CD4-positive, alpha-beta T cell treated with Interleukin-15 for 1 hour (primary cell): ENCODE measurements at regions not wholly inside any gene's neighbourhood (a gene's known extent, or its start where the extent isn't known, plus 50 kb on each side); places are given as distances from the start of the nearest gene placed in this dataset.
A peak's percentile ranks its signal among the peaks of the same experiment; 100 is the strongest.
"Not testable (repeated sequence)": the region's sequence is repeated elsewhere in the genome, so short reads cannot be mapped to it uniquely, and the experiment has no call there.

Source experiments
- DNase-seq: peaks from one replicate; pipeline ENCODE4 v3.0.0-alpha.2; 2020

DNA sequence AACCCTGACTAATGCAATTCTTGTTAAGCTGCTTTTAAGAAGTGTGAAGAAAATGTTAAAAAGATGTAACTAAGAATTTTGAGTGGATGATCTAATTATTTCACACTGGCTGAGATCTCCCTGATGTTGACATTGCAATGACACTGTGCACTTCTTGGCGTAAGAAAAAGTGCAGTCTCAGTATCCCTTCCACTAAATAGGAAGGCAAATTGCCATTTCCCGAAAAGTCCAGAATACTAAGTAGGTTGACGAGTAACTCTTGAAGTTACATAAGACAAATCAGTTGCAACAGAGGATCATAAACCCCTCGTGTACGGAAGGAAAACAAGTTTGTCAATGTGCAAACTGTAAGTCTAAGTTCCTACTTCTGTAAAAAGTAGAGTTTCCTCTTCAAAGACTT, 189.9 kb downstream of the LMLN start:
- DNase-seq: not testable (repeated sequence)

DNA sequence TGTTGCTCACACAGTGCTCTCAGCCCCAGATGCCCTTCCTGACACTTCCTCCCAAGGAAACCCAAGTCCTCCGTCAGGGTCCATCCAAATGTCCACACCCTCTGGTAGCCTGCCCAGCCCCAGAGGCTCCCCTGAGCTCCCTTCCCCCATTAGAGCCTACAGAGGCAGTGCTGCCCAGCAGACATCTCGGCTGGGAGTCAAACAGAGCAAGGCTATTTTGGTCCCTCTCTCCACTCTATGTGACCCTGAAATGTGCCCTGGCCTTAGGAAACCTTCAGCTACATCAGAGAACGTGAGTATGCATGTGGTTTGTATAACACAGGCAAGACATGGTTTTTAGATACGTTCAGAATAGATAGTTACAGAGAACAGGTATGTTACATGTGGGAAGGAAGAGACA, 191.8 kb downstream of the LMLN start:
- DNase-seq: not testable (repeated sequence)

DNA sequence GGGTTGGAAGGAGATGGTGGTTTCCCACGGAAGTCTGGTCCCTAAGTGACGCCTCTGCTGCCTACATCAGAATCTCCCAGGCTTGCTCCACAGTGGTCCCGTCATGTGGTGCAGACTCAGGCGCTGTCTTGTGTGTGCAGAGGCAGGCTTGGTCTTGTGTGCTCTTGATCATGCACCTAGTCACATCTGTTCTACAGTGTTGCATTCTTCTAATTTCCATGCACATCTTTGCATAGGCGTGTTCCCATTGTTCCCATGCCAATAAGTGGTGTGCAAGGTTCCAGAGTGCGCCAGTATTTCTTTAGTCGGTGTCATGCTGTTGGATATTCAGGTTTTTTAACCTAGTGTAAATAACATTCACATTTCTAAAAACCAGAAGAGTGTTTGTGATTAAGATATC, 195.8 kb downstream of the LMLN start:
- DNase-seq: not testable (repeated sequence)

DNA sequence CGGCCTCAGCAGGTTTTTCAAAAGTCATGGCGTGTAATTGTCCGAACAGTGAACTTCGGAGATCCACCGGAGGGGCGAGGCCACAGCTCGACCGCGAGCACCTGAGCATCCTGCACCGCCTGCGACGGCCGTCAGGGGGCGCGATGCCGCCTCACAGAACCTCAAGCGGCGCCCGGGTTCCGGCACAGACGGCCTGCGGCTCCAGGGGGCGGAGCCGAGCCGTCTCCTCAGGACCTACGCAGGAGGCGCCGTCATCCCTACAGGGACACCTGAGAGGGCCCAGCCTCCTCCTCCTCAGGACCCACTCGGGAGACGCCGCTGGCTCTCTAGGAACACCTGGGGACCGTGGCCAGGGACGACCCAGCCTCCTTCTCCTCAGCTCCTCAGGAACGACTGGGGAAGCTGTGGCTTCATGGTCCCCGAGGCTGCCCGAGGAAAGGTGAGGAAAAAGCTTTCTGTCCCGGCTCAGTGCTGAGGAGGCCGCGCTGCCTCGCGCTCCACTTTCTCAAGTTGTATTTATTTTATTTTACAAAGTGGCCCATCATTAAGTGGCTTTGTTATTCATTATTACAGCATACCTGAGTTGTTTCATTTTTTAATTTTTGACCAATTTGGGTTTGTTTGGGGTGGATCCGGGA, 197.3 kb downstream of the LMLN start:
- not testable (repeated sequence) for DNase-seq

DNA sequence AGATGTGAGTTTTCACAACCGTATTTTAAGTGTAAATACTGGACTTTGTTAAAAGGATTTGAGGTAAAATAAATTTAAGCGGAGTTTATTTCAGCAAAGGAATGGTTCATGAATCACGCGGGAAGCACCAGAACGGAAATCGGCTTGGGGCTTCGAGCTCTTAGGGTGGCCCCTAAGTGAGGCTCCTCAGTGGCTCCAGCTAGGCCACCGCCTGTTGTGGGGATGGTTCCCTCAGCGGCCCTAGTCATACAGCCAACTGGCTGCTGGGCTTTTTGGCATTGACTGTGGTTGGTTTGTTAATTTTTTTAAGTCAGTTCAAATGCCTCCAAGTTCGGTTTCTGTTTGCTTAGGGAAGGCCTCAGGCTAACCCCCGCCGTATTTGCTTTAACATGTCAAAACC, 198.0 kb downstream of the LMLN start:
- DNase-seq: not testable (repeated sequence)

DNA sequence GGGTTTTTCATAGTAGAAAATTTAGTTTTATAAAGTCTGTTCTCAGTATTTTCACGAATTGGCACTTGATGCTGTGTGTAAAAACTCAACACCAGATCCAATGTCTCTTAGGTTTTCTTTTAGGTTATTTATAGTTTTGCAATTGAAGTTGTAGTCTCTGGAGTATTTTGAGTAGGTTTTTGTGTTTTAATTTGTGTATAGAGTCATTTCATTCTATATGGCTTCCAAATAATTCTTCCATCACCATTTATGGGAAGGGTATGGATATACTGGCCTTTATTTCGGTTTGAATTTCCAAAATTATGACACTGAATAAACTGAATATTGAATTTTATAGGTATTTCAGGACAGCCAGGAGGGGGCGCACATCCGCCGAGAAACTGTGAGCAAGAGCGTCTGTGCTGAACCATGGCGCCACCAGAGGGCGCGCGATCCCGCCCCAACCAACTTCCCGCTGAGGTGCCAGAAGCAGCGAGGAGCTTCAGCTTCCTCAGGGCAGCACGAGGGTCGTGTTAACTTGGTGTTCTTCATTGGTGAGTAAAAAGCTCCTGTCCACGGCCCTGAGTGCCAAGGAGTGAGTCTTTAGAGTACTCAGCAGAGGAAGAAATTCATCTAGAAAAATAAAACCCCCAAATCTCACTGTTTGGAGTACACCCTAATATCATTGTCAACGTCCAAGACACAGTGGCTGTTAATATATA, 207.5 kb downstream of the LMLN start:
- peak; percentile 35 for DNase-seq

DNA sequence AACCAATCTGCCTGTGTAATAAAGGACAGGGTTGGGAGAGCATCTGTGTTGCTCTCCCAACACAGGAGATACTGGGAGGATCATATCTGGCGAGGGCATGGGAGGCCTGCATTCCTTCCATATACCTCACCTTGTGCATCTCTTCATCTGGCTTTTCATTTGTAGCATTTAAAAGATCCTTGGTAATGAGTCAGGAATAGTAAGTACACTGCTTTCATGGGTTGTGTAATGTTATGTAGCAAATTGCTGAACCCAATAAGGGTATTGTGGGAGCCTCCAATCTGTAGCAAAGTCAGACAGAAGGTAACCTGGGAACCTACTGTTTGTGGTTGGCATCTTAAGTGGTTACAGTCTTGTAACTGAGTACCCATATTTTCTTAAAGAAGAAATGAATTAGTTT, 210.8 kb downstream of the LMLN start:
- DNase-seq: not testable (repeated sequence)

DNA sequence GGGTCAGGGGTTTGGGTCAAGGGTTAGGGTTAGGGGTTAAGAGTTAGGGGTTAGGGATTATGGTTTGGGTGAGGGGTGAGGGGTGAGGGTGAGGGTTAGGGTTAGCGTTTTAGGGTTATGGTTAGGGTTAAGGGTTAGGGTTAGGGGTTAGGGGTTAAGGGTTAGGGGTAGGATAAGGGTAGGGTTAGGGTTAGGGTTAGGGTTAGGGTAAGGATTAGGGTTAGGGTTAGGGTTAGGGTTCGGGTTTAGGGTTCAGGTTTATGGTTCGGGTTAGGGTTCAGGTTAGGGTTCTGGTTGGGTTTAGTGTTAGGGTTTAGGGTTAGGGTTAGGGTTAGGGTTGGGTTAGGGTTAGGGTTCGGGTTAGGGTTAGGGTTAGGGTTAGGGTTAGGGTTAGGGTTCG, 213.1 kb downstream of the LMLN start:
- DNase-seq: not testable (repeated sequence)

DNA sequence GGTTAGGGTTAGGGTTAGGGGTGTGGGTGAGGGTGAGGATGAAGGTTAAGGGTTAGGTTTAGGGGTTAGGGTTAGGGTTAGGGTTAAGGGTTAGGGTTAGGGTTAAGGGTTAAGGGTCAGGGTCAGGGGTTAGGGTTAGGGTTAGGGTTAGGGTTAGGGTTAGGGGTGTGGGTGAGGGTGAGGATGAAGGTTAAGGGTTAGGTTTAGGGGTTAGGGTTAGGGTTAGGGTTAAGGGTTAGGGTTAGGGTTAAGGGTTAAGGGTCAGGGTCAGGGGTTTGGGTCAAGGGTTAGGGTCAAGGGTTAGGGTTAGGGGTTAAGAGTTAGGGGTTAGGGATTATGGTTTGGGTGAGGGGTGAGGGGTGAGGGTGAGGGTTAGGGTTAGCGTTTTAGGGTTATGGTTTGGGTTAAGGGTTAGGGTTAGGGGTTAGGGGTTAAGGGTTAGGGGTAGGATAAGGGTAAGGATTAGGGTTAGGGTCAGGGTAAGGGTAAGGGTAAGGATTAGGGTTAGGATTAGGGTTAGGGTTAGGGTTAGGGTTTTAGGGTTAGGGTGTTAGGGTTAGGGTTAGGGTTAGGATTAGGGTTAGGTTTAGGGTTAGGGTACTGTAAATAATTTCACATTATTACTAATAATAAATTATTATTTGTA, 214.0 kb downstream of the LMLN start:
- DNase-seq: not testable (repeated sequence)
